ENCODE measurements at regions not wholly inside any gene's neighbourhood (a gene's known extent, or its start where the extent isn't known, plus 50 kb on each side); places are given as distances from the start of the nearest gene placed in this dataset.

DNA sequence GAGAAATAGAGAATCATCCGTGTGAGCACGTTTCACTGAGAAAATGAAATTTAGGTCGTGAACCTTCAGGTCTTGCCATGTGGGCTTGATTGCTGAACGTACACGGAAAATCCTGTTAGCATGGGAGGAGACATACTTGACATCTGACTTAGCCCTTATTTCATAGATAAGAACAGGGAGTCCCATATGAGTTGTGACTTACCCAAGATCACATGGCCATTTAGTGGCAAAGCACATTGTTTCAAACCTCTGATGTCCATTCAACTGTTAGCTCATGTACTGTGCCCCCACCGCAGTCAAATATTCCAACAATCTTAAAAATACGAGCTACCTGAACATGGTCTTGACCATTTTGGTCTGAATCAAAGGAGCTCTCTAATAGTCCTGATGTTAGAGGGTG is 411.2 kb upstream of the FZD8 start:
- Histone ChIP-seq H4K5ac (ENCODE audit: insufficient read length, low read depth, low read length) (no peak overlapping the region), H2AK5ac (ENCODE audit: low read depth, low read length) (no peak overlapping the region), H2BK15ac (ENCODE audit: low read length) (no peak overlapping the region), H4K20me1 (replicated peaks in 1 of 2; ENCODE audit: control insufficient read depth in 1 of 2, insufficient read depth in 2 of 2, low read length in 2 of 2) (no peaks in the 10 kb centered on the region), H3K27me3 (replicated peaks in 1 of 4; ENCODE audit: control insufficient read depth in 3 of 4, extremely low read depth in 1 of 4, insufficient read depth in 3 of 4, low read length in 3 of 4) (no peaks in the 10 kb centered on the region), H3K9ac (replicated peaks in 1 of 4; ENCODE audit: extremely low read depth in 1 of 4, low read depth in 3 of 4, low read length in 3 of 4) (no peak overlapping the region), H2AFZ (ENCODE audit: low read length) (no peak overlapping the region), H4K91ac (replicated peaks; ENCODE audit: insufficient read length, low read length) (no peak overlapping the region), H3K79me2 (ENCODE audit: control insufficient read depth in 1 of 2, insufficient read depth in 2 of 2, low read length in 2 of 2) (no peaks in the 10 kb centered on the region), H3K4ac (replicated peaks; ENCODE audit: insufficient read length, low read depth, low read length) (no peak overlapping the region), H2BK120ac (replicated peaks; ENCODE audit: low read depth, low read length) (no peak overlapping the region), H3K56ac (replicated peaks; ENCODE audit: insufficient read length, low read depth, low read length) (no peak overlapping the region), H3K18ac (ENCODE audit: extremely low read depth, low read length) (no peak overlapping the region), H2BK12ac (ENCODE audit: low read depth, low read length) (no peak overlapping the region), H3K27ac (ENCODE audit: low read depth, low read length) (no peak overlapping the region), H3K14ac (ENCODE audit: insufficient read length) (no peak overlapping the region), H3K23ac (ENCODE audit: insufficient read length) (no peak overlapping the region), H3K9me3 (ENCODE audit: insufficient read depth in 2 of 2, low read depth in 1 of 2, low read length in 1 of 2) (no peaks in the 10 kb centered on the region), H2BK5ac (ENCODE audit: low read depth, low read length) (no peak overlapping the region), H3K4me3 (ENCODE audit: extremely low read depth in 1 of 4, insufficient read depth in 2 of 4, low read depth in 3 of 4, low read length in 4 of 4) (no peak overlapping the region), H3K36me3 (ENCODE audit: control insufficient read depth in 2 of 4, insufficient read depth in 4 of 4, low read length in 3 of 4) (no peaks in the 10 kb centered on the region), H2BK20ac (ENCODE audit: low read length) (no peak overlapping the region), H3K23me2 (ENCODE audit: low read depth, low read length) (no peaks in the 10 kb centered on the region), H4K8ac (ENCODE audit: extremely low read depth, insufficient read depth, low read length) (no peak overlapping the region), H3K79me1 (ENCODE audit: low read depth, low read length) (no peaks in the 10 kb centered on the region; the same call in 1 of the 2 replicates), H3K4me1 (replicated peaks in 1 of 4; ENCODE audit: control insufficient read depth in 3 of 4, insufficient read depth in 4 of 4, low read length in 3 of 4) (no peaks in the 10 kb centered on the region), H3K4me2 (ENCODE audit: insufficient read depth in 1 of 2, low read depth in 2 of 2, low read length in 2 of 2) (no peak overlapping the region)
- no peak for DNase-seq (ENCODE audit: low read depth in 1 of 2, low spot score in 2 of 2)
- no peak for FAIRE-seq
- CTCF ChIA-PET (ENCODE audit: partially characterized antibody): interaction anchor here (0.9 to 1.1 kb wide), 2 partner anchors 11 to 421 kb away, joined by 3 read pairs; no protein-coding TSS in a partner anchor
- POLR2A ChIA-PET (ENCODE audit: partially characterized antibody): no interaction called here
- WGBS, 2 experiments (ENCODE audit: extremely low coverage in 1 of 2, insufficient coverage in 1 of 2, insufficient read length in 1 of 2, insufficient replicate concordance in 2 of 2, low coverage in 1 of 2, low lambda C conversion rate in 2 of 2, missing lambda C conversion rate in 1 of 2): 93% methylated on average over 7 of the region's 7 CpGs; no CpG with 5 or more reads in 1 of the 2 experiments
- no peak for TF ChIP-seq CHD7 (IDR thresholded peaks at IDR 0.05; ENCODE audit: insufficient replicate concordance, low read length)
